Keratinocyte (primary cell): ENCODE measurements at regions not wholly inside any gene's neighbourhood (a gene's known extent, or its start where the extent isn't known, plus 50 kb on each side); places are given as distances from the start of the nearest gene placed in this dataset.

Source experiments
- CTCF ChIP-seq, 3 experiments: IDR thresholded peaks in 1 of 3; conservative IDR thresholded peaks in 1 of 3; optimal IDR thresholded peaks in 1 of 3; 2 replicates in 2 of 3; 3 replicates in 1 of 3; pipeline versions ENCODE3 to v1.5.1; 2011; ENCODE audit warnings: low read length in 3 of 3, mild to moderate bottlenecking in 3 of 3, moderate library complexity in 2 of 3, control low read depth in 1 of 3, inconsistent platforms in 1 of 3; ENCODE audit not compliant: insufficient read depth in 2 of 3; ENCODE audit errors: extremely low read depth in 1 of 3
- EZH2 ChIP-seq: IDR thresholded peaks from one replicate; pipeline ENCODE4 v1.6.1; 2012; ENCODE audit warnings: inconsistent platforms, mild to moderate bottlenecking, low read length, moderate library complexity

- no peak for TF ChIP-seq CTCF (optimal IDR thresholded peaks at IDR 0.05 in 1 of 3, IDR thresholded peaks at IDR 0.05 in 1 of 3, conservative IDR thresholded peaks at IDR 0.05 in 1 of 3; ENCODE audit: extremely low read depth in 1 of 3, insufficient read depth in 2 of 3, low read length in 3 of 3)
- no peak for TF ChIP-seq EZH2
Measured at GRCh38 chr1:87167848-87168525, 160.7 kb upstream of the LMO4 start.
